Skin of body (tissue), 1 donor: ENCODE measurements at regions not wholly inside any gene's neighbourhood (a gene's known extent, or its start where the extent isn't known, plus 50 kb on each side); places are given as distances from the start of the nearest gene placed in this dataset.
"Not testable (repeated sequence)": the region's sequence is repeated elsewhere in the genome, so short reads cannot be mapped to it uniquely, and the experiment has no call there.

Experiments used
- DNase-seq: peaks from one replicate; lab custom pipeline; 2025; lab: John Stamatoyannopoulos, UW

DNA sequence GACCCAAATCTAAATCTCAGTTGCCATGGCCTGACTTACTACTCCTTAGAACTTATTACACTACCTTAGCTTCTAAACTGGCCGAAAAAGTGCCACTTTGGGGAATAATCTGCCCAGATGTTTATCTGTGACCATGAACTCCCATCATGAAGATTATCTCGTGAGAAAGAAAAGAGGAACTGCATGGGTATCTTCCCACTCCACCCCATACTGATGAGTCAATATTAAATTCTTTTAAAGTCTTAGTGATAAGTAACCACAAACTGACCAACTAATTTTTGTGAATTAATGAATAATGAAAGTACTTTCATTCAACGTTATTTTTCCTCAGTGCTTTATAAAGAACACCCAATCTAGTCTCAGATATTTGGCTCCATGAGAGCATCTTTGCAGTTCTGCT, 493.5 kb downstream of the EBF1 start:
- DNase-seq: no peak

GRCh38 chr5:158602981-158603380, 496.7 kb downstream of the EBF1 start:
- no peak for DNase-seq

DNA sequence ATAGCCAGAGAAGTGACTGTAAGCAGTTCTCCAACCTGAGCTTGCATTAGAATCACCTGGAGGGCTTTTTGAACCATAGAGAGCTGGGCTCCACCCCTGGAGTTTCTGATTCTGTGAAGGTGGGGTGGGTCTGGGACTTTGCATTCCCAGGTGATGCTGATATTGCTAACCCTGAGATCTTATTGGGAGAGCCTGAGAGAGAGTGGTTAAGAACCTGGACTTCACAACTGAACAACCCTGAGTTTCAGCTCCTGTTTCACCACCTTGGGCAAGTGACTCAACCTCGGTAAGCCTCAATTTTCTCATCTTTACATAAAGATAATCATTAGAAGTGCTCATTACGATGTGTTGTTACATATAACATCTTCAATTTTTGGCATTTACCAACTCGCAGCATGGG, 498.6 kb downstream of the EBF1 start:
- no peak for DNase-seq

DNA sequence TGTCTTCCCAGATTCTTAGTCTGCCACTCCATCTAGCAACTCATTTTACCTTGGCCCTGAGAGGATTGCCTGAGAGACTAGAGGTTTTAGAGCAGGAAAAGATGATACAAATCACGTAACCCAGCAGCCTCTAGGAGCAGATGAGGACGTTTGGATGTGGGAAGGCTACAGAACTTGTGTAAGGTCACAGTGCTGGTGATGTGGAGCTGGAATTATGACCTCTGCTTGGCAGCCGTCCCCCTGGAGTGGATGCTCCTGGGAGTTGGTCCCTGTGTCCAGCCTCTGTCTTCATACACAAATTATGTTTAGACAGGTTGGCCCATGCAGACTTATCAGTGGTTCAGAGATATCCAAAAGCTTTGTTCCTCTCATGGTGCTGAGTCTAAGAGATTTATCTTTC, 499.0 kb downstream of the EBF1 start:
- DNase-seq: no peak

- DNase-seq: peak; percentile 79
Measured at GRCh38 chr5:158599157-158599556, 500.6 kb downstream of the EBF1 start.

DNA sequence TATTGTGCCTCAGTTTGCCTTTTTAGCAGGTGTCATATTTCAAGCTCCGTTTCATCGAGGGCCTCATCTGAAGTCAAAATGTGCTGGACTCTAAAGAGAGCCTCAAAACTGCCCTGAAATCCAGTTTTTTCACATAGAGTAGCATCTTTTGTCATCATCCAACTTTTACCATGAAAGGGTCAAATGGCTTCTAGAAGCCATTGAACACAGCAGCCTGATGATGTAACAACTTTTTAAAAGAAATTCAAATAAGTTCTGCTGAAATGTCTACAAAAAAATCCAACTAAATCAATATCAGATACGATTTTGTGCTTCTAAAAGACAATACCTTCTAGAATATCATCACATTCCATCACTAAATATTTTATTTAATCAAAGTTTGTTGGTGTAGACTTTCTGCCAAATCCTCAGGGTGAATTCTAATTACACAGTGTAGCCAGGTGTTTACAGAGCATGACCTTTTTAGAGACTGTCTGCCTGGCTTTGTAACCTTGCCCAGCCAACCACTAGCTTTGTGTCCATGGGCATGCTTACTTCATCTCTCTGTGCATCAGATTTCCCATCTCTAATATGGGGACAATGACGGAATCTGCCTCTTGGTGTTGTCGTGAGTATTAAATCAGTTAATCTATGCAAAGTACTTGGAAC, 505.0 kb downstream of the EBF1 start:
- no peak for DNase-seq

GRCh38 chr5:158593925-158594324, 505.8 kb downstream of the EBF1 start:
- no peak for DNase-seq

- peak; percentile 60 for DNase-seq
Measured at GRCh38 chr5:158591301-158591863, 508.3 kb downstream of the EBF1 start.

GRCh38 chr5:158590746-158591300, 508.9 kb downstream of the EBF1 start:
- DNase-seq: no peak

DNA sequence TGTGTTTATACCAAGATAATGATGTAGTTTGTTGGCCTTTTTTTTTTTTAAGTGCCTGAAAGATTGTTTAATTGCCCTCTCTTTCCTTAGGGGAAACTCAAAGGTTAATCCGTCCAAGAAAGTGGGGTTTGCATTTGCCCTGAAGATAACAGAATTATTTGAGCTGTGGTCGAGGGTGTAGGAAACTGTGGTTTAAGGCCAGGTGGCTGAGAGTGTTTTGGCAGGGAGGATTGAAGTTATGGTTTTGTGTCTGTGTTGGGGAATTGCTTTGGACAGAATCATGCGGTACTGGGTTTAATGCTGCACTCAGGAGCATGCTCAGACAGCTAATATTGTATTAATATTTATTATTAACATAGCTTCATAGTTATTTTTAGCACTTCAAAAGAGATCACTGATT, 509.8 kb downstream of the EBF1 start:
- no peak for DNase-seq

DNA sequence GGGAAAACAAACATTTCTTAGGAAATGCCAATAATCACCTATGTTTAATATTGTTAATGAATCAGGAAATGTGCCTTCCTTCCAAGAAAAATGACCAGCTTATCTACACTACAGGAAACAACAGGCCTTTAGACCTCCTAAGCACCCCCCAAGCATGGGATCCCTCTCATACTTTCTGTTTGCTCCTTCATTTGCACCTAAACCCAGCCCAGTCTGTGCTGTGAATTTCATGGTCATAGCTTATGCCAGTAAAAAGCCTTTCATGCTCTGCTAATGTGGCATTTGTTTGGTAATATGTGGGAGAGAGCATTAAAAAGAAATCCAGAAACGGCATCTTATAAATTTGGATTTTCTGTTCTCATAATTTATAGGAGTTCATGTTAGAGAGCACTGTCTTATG, 511.1 kb downstream of the EBF1 start:
- DNase-seq: no peak

GRCh38 chr5:158586054-158586453, 513.7 kb downstream of the EBF1 start:
- DNase-seq: no peak

GRCh38 chr5:158582669-158583068, 517.0 kb downstream of the EBF1 start:
- not testable (repeated sequence) for DNase-seq

DNA sequence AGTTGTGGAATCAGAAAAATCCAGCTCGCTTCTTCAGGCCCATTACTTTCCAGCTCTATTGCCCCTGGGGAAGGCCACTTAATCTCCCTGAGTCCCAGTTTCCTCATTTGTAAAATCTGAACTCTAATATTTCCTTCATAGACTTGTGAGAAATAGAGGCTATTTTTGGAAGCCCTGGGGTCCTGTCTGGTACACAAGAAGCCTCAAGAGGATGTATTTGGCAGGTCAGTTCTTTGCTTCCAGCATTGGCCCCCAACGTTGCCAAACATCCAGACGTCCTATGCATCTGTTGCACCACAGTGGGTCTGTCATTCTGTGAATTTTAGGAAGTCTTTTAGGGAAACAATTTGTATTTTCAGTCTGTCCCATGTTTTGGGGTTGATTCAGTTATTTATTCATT, 525.9 kb downstream of the EBF1 start:
- DNase-seq: no peak

DNA sequence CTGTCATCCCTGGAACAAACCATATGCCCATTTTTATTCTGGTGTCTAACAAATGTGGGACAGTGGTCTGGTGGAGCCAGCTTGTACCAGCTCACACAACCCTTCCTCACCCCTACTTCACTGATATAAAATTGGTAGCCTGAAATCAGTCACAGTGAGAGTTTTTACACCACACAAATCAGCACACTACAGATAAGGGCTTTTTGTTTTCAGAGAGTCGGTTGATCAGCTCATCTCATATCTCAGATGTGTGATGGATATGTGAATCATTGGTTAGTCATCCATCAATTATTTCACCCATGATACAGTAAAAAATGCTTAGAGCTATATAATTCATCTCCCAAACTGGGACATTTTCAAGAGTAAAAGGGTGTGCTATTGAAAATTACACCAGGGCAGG, 529.2 kb downstream of the EBF1 start:
- no peak for DNase-seq

- no peak for DNase-seq
Measured at GRCh38 chr5:158569534-158569933, 530.2 kb downstream of the EBF1 start.

DNA sequence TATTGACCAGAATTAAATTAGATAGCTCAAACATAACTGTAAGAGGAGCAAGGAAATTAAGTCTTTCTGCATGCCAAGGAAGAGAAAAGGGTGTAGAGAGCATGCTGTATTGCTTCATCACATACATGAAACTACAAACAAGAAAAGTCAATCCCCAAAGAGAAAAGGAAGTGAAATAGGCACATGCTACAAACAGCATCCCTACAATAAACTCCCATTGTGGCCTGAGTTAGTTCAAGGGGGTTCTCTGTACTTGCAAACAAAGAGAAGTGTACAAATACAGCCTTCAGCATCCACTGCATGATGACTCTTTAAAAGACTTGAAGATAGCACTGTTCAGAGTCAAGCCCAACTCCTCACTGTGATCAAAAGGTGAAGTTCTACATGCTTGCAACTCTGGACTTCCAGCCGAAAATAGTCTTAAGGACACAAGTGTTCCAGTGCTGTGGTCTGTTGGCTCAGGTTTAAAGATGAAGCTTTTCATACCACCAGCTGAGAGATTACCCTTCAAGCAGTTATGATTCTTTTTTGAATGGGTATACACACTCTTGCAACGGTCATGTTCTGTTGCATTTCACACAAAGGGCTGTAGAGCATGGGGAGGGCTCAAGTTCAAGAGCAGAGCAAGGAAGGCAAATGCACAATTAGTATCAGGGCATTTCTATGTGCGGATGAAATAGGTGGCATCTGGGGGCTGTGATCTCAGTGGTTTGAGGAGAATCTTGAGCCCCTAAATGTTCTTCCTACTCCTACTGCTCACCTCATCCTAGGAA, 534.5 kb downstream of the EBF1 start:
- DNase-seq: no peak

GRCh38 chr5:158563760-158564390, 535.8 kb downstream of the EBF1 start:
- DNase-seq: no peak

DNA sequence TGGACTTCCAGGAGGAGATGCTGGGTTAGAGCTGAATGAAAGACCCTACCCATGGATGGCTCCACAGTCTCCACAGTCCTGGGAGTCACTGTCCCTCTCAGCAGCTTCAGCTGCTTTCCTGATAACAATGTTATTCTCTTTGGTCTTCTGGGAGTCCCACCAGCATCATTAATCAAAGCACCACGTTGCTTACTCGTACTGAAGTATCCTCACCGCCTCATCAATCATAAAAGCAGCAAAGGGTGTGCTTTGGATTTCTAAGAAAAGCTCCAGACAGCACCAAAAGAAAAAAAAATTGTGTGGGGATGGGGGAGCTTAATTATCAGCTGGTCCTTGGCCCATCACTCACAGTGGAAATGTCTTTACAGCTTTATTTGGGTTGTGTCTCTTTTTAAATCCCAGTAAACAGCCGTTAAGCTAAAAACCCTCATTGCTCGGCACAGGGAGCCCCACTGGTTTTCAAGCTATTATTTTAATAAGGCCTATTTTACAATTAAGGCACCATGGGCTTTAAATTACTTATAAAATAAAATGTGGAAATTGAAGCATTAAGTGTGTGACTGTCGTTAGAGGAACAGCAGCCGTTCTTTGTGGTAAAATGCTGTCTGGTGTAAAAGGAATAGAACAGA, 538.0 kb downstream of the EBF1 start:
- DNase-seq: no peak

DNA sequence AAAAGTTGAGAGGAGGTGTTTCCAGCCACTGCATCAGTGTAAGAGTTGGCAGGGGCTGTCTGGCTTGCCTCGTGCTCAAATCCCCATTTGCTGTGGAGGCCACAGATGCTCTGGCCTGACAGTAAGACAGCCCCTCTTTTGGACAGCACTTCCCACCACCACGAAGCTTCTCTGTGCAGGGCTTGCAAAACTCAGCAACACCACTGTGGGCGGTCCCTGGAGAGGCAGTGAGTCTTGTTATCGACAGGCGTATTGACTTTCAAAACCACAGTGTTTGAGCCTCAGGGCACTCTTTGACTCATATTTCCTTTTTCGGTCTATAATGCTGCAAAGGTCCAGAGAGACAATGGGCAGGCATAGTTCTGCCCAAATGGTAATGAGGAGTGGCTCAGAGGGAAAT, 539.5 kb downstream of the EBF1 start:
- DNase-seq: no peak

DNA sequence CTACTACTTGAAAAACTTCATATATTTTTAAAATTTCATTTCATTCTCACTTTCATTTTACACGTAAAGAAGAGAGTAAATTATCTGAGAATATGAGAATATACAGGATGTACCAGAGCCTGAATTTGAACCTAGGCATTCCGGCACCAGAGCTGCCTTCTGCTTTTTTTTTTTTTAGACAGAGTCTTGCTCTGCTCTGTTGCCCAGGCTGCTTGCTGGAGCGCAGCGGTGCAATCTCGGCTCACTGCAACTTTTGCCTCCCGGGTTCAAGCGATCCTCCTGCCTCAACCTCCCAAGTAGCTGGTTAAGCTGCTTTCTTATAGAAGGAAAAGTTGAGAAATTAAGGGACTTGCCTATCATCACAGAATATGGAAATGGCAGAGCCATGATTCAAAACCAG, 540.1 kb downstream of the EBF1 start:
- DNase-seq: no peak

GRCh38 chr5:158559066-158559465, 540.6 kb downstream of the EBF1 start:
- no peak for DNase-seq
